SW 1271 (cell line): ENCODE measurements at regions not wholly inside any gene's neighbourhood (a gene's known extent, or its start where the extent isn't known, plus 50 kb on each side); places are given as distances from the start of the nearest gene placed in this dataset.

Experiments used
- DNase-seq, 2 experiments: peaks; one replicate each; lab custom pipeline; 2025; lab: John Stamatoyannopoulos, UW

DNA sequence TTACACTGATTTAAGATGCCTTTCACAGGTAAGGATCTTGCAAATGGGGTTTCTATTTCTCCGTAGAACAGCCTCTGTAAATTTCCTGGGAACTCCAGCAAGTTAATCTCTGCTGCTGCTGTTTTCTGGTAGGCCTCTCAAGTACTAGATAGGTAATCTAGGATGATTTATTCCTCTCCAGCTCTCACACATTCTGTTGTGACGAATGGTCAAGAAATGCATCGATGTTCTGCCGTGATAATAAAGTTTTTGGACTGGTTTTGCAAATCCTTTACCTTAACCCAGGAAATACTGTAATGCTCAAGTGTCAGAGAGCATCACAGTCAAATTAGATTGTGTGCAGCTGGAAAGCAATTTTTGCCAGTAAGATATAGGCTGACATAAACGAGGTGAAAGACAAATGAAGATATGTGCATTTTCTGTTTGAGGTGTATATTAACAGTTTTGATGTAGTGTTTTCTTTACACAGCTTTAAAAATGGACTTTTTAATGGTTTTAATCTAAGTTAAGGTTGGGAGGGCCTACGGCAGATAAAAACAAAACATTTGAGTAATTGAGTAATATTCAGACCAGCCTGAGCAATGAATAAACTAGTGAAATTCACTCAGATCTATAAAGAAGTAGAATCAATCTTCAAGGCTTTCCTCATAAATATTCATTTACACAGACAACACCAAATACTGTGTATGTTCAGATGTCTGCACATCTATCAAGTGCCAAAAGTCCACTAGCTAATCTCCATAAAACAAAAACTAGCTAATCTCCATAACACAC, 300.6 kb upstream of the EDIL3 start:
- DNase-seq: no peak

DNA sequence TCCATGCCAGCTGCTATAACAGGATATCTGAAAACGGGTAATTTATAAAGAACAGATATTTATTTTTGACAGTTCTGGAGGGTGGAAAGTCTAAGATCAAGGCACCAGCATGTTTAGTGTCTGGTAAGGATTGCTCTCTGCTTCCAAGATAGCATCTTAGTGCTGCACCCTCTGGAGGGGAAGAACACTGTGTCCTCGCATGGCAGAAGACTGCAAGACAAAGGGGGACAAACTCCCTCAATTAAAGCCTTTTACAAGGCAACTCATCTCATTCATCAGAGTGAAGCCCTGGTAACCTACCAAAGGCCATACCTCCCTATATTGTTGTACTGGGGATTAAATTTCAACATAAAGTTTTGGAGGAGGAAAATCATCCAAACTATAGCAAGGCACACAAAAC, 298.9 kb upstream of the EDIL3 start:
- no peak for DNase-seq

DNA sequence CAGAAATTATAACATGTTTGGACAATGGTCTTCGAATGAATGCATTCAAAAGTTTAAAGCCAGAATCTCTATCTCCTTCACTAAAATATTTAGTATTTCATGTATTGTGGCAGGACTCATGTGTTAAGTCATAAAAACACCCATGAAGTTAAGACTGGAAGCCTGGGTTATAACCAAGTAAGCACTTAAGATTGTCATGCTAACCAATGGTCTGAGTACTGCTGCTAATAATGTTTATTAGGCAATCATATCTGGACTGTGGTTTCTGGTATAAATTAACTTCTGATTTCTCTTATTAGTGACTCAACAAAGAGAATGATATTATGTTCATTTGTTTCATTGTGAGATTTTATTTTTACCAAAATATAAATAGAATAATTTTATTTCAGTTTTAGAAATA, 297.9 kb upstream of the EDIL3 start:
- DNase-seq: no peak

DNA sequence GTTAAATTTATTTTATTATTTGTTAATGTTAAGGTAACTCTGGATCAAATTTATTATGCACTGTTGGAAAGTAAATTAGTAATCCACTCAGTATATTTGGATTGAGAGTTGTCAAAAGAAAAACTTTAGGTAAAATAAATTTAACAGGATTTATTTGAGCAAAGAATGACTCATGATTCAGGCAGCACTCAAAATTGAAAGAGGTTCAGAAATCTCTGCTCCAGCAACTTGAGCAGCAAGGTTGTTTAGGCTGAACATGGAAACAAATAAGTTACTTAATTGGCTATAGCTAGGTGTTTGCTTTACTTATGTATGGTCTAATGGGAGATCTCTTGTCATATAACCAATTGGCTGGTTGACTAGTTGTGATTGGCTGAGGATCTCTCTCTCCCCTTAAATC, 296.2 kb upstream of the EDIL3 start:
- DNase-seq: no peak

DNA sequence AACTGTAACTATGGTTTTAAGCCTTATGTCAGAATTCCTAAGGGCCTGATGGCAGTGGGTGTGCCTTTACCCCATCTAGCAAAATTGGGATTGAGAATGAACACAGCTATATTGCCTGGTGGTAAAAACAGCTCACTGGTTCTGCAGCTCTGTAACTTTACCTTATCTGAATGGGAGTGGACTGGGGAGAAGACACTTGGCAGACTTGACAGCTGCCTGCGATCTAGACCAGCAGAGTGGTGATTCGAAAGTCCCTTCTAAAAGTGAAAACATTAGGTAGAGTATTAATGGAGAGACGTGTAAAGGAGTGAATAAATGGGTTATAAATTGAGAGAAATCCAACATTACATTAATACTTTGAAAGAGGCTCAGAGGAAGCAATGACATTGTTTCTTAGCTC, 289.1 kb upstream of the EDIL3 start:
- no peak for DNase-seq

DNA sequence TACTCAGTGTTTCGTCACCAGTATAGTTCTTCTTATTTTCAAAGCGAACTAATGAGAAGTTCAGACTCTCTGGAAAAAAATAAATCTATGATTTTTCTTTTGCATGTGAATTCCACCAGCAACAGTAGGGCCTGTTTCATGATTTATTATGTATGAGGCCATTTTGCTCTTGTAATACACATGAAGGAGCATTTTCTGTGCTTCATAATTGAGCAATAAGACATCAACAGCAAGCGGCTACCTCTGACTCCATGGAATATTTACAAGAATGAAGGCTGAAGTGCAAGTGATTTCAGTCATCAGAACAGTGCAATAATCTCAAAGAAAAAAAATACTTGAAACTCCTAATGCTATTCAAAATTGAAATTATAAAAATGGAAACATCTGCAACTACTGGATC, 282.9 kb upstream of the EDIL3 start:
- no peak for DNase-seq

DNA sequence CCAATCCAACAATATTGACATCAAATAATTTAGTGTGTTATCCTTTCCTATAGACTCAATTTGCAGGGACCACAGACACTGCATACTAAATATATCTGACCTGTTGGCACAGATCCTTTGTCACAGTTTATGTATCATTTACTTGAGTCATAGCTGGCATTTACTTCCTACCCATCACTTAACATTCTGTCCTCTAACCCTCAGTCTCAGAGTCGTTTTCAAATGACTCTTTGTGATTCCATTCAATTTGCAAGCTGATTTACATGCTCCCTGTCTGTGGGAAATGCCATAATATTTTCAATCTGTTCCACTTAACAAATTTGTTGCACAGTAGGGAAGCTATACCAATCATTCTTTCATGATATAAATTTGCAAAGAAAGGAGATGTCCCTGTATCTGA, 265.7 kb upstream of the EDIL3 start:
- no peak for DNase-seq

DNA sequence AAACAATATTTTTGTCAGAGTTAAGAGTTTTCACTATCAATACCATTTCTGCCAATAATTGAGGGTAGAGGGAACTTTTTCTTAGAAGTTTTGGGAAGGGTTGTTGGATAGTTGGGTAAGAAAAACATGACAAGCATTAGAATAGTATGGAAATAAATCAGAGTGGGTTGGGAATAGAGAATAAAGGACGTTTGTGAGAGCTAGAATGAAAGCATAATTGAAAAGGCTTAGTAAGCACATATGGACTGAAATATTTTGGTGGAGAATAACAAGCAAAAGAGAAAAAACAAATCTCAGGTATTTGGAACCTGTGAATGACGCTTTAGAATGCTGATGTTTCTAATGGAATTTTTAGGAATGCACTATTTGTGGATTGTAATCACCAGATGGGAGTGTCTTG, 262.9 kb upstream of the EDIL3 start:
- no peak for DNase-seq

DNA sequence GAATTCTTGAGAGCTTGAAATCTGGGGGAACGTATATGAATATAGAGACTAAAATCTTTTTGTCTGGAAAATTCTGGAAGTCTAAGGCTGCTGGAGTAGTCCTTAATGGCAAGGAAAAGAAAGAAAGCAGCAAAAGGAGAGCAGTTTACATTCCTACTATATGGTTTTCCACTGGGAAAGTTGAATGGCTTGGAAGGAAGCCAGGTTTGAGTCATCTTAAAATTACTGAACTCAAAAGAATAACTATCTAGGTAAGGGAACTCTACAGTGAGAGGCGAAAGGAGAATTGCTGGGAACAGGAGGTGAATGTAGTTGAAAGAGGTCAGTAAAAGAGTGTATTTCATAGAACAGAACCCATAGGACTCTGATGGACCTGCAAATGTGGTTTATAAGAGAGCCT, 258.1 kb upstream of the EDIL3 start:
- DNase-seq: no peak

DNA sequence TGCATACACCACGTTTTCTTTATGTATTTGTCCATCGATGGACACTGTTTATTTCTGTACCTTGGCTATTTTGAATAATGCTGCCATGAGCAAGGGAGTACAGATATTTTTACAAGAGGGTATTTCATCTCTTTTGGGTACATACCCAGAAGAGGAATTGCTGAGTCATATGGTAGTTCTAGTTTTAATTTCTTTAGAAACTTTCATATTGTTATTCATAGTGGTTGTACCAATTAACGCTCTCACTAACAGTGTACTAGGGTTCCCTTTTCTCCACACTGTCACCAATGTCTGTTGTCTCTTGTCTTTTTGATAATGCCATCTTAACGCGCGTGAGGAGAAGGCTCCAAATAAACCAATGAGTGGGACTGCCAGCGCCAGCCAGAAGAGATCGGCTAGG, 257.6 kb upstream of the EDIL3 start:
- no peak for DNase-seq

DNA sequence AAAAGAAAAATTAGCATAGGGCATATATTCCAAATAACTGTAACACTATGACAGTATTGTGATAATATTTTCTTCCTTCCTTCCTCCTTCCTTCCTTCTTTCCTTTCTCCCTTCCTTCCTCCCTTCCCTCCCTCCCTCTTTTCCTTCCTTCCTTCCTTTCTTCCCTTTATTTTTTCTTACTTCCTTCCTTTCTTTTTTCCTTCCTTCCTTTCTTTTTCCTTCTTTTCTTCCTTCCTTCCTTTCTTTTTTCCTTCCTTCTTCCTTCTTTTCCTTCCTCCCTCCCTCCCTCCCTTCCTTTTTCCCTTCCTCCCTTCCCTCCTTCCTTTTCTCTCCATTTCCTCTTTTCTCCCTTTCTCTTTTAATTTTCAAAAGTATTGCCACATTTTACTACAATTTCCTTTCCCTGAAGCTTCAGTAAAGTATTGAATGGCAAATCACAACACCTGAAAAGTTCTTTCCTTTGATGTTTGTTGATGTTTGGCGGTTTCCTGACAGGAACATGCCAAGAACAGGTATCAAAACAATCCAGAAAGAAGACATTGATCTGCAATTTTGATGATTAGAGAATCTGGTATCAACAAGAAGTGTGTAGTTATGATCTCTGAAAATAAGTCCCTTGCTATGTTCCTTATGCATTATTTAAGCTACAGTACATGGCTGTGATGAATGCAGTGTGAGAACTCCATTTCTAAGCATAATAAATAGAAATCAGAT, 253.1 kb upstream of the EDIL3 start:
- no peak for DNase-seq

DNA sequence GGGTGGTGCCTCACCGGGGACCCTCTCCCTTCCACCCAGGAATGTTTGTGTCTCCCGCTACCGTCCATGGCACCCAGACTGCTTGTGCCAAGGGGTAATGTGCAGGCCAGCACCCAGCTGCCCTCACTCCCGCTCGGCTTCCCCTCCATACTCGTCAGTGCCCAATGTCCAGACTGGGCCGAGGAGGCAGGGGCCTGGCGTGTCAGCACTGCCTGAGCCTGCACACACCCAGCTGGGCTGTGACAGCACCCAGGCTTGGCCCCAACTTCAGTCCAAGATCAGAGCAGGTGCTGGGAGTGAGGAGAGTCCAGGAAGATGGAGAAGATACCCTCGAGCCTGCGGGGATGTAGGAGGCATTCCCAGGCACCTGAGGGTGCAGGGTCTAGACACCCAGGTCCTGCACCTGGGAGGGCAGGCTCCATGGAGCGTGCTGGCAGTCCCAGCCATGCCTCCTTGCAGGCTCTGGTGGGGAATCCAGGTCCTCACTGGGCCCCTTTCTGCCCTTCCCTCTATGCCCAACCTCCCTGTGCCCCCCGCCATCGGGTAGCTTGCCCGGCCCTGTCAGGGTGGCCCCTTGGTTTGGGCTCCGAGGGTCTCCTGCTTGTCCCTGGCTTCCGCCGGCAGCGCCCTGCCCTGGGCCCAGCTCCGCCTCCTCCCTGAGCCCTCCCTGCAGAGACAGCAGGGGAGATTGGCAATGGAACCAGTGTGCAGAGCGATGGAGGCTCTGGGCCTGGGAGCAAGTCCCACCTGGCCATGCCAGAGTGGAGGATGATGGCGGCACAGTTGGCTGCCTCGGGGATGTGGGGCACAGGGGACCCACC, 250.8 kb upstream of the EDIL3 start:
- DNase-seq: no peak

DNA sequence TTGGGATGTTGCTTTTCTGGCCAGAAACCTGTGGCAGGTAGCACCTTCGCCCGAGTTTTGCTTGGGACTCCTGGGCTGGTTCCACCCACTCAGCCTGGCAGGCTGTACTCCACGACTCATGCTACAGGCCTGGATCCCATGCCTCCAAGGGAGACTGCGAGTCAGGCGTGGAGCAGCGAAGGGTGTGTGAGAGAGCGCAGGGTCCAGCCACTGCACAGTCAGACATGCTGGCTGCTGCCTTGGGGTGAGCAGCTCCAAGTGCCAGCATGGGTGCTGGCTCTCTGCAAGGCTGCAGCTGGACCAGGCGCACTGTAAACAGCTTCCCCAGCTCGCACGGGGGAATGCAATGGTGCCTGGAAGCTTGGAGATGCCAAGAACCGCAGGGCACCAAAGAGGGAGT, 249.6 kb upstream of the EDIL3 start:
- no peak for DNase-seq

DNA sequence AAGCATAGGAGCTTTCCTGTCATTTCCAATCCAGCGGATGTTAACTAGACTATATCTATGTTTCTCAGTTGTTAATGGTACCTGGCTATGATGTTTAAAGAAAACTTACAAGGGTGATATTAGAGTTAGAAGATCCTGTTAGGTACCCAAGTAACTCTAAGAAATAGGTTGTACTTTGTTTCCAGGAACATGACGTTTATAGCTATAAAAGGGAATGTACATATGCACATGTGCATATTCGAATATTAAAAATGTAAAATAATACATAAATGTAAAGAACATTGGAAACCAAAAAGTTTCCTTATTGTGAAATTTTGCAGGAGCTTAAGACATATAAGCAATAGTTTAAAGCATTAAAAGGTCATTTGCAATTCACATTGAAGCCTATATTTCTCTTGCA, 247.7 kb upstream of the EDIL3 start:
- no peak for DNase-seq

DNA sequence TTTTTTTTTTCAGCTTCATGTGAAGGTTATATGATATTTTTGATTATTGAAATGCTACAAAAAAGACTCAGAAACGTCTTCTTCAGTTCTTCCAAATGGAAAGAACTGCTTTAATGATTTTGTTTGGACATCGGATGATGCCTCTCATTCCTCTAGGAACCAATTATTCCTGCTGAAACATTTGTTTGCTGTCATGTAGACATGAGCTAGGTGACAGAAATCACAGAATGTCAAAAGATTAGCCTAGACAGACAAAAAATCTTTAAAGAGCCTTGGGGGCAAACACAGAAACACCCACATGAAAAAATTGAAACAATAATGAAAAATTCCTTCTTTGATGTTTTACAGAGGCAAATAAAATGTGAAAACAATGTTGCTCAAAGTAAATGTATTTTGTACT, 244.2 kb upstream of the EDIL3 start:
- DNase-seq: no peak

DNA sequence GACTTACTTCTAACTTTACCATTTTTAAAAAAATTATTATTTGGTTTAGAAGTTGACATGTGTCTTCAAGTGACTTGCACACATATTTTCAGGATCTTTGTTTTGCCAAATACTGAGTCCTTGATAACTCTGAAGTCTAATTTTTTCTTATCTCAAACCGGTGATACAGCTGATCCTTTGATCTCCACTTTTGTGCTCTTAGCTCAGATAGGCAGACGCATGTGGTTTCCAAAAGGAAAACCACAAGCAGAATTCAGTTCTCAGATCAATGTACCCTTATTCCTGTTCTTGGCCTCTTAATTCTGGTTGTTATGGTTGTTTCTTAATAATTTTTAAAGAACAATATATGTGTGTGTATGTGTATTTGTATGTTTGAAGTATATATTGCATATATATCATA, 238.3 kb upstream of the EDIL3 start:
- DNase-seq: no peak

DNA sequence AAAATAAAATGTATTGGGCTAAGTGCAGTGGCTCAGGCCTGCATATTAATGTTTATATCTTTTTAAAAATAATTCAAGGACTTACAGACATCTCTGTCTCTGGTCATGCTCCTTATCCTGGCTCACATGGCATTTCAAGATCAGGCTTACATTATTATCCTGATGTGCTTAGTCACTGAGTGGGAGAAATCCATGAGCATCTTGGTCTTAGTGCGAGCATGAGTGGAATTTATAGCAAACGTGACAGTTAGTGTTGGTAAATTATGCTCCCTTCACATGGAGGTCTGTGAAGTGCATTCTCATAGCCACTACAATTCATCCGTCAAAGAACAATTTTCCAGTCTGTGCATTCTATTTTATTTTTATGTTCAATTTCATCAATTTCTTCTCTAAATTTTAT, 237.8 kb upstream of the EDIL3 start:
- DNase-seq: no peak

DNA sequence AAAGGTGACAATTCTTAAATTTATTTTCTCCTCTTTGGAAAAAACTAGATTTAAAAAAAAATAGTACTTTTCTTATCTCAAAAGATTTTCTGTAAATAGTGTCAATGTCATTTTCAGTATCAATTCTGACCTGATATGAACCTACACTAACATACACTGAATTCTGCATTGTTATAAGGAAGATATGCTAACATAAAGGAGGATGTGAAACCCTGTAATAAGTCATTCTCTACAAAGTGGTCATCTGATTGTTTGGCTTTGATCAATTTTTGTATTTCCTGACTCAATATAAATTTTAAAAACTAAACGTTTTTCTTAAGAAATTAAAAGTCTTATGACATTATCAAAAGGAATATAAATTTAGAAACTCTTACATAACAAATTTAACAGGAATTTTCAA, 233.6 kb upstream of the EDIL3 start:
- DNase-seq: no peak

DNA sequence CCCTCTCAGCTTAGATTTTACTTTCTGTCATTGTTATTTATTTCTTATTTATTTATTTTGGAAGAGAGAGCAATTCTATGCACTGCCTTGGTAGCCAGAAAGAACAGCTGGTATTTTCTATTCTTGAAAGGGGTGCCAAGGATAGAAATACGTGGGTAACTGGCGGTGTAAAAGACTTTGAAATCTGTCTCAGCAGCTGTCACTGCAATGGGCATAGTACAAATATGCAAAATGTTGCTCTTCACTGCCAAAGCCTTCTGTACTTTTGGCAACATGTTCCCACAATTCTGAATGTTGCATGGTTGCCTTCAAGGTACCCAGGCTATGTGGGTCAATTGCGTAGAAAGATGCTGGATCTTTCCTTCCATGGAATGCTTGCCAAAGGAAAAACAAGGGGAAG, 230.2 kb upstream of the EDIL3 start:
- no peak for DNase-seq

DNA sequence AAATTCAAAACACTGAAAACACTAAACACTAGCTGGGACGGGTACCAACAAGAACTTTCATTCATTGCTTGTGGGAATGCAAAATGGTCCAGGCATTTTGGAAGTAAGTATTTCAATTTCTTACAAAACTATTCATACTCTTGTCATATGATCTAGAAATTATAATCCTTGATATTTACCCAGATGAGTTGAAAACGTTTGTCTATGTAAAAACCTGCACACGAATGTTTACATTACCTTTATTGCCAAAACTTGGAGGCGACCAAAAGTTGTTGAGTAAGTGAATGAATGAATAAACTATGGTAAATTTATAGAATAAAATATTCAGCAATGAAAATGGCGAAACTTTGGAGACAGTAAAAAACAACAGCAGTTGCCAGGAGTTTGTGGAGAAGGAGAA, 222.1 kb upstream of the EDIL3 start:
- no peak for DNase-seq

DNA sequence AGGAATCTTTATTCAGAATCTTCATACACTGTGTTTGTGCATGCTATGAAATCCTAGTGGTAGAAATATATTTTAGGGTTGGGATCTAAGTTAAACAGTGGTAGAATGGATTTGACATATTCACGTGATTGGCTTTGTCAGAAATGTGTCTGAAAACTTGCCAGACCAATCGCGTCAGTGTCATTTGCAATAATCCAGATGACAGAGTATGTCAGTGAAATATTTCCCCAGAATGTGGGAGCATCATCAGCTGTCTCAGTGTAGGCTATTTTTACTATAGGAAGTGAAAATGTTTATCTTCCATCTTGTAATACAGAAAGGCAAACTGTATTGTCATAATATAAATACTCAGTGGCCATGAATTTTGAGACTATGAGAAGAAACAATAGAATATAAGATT, 220.6 kb upstream of the EDIL3 start:
- DNase-seq: no peak

DNA sequence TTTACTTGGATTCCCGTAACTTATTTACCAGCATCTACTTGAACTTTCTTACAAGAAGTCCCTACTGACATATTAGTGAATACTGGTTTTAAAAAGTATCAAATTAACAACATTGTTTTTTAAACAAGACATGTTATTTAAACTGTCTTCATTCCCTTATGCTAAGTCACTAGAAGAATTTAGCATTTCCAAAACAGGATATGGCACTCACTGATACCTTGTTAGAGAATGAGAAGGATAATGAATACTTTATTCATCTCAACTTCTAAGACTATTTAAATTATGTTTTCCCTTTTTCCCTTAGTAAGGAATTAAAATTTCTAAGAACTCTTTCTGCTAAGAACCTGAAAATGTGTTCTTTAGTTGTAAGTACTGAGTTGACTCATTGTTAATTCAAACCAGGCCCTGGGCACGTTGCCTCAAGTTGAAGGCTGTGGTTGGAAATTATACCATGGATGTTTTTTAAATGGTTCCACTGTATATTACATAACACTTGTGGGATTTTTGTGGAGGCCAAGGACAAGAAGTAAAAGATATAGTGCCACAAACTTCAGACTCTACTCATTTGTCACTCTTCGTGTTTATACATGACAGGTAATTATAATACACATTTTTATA, 219.0 kb upstream of the EDIL3 start:
- no peak for DNase-seq

DNA sequence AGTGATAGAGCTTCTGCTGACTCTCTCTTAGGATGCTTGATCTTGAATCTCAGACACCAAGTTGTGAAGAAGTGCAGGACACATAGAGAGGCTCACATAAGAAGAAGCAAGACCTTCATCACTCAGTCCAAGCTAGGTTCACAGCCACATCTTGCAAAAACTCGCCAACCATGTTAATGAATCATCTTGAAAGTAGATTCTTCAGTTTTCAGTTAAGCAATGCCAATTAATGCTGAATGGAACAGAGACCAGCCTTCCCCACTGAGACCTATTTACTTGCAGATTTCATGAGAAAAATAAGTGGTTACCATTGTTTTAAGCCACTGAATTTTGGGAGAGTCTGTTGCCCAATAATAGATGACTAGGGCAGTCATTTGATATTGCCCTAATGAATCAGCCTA, 217.7 kb upstream of the EDIL3 start:
- no peak for DNase-seq
